A673 (cell line): ENCODE measurements at regions not wholly inside any gene's neighbourhood (a gene's known extent, or its start where the extent isn't known, plus 50 kb on each side); places are given as distances from the start of the nearest gene placed in this dataset.

Source experiments
- BruUV-seq: library from RNA; stranded (reverse); fragments of 400-500 nt; replicated peaks from 2 replicates; lab custom pipeline; 2021; lab: Mats Ljungman, UMichigan
- CTCF ChIA-PET: fragments of 300-600 bp; sonication (Branson Sonifier 250); formaldehyde crosslinking; loops from one replicate; lab custom pipeline; 2022; ENCODE audit warnings: antibody characterized with exemption; lab: Charles Lee
- POLR2A ChIA-PET: fragments of 300-600 bp; sonication (Branson Sonifier 250); formaldehyde crosslinking; loops from one replicate; lab custom pipeline; 2022; ENCODE audit warnings: antibody characterized with exemption; ENCODE audit not compliant: low non-redundant PET; lab: Charles Lee
- DNase-seq: peaks from one replicate; pipeline ENCODE4 v3.0.0-alpha.2; 2015; ENCODE audit warnings: low spot score
- H3K27ac ChIP-seq: fragments of 200-600 bp; sonication (generic); 2 replicates; pipeline ENCODE4 v1.5.1; 2016; ENCODE audit warnings: mixed run types, low read depth, mild to moderate bottlenecking, mixed read lengths, antibody characterized with exemption, low read length; ENCODE audit not compliant: poor library complexity, severe bottlenecking
- H3K27me3 ChIP-seq: fragments of 200-600 bp; sonication (generic); replicated peaks from 2 replicates; pipeline ENCODE4 v1.6.1; 2017; ENCODE audit warnings: mixed run types, low read depth, mild to moderate bottlenecking, mixed read lengths, antibody characterized with exemption, low read length; ENCODE audit not compliant: insufficient read depth, poor library complexity
- H3K36me3 ChIP-seq: fragments of 200-600 bp; sonication (generic); 2 replicates; pipeline ENCODE4 v1.6.1; 2016; ENCODE audit warnings: mixed run types, mild to moderate bottlenecking, mixed read lengths, antibody characterized with exemption, low read length; ENCODE audit not compliant: insufficient read depth, poor library complexity, severe bottlenecking
- H3K4me1 ChIP-seq: fragments of 200-600 bp; sonication (generic); 2 replicates; pipeline ENCODE4 v1.6.1; 2017; ENCODE audit warnings: mixed run types, mild to moderate bottlenecking, mixed read lengths, antibody characterized with exemption, low read length; ENCODE audit not compliant: insufficient read depth, poor library complexity, severe bottlenecking
- H3K4me3 ChIP-seq: fragments of 200-600 bp; sonication (generic); 2 replicates; pipeline ENCODE4 v1.5.1; 2016; ENCODE audit warnings: low read depth, mixed run types, mild to moderate bottlenecking, mixed read lengths, low read length; ENCODE audit not compliant: poor library complexity, severe bottlenecking
- H3K9me3 ChIP-seq: fragments of 200-600 bp; sonication (generic); 2 replicates; pipeline ENCODE4 v1.6.1; 2016; ENCODE audit warnings: mixed run types, low read depth, mild to moderate bottlenecking, mixed read lengths, antibody characterized with exemption, low read length; ENCODE audit not compliant: poor library complexity, severe bottlenecking
- CTCF ChIP-seq: fragments of 300-800, 200-600 bp; sonication (generic); conservative IDR thresholded peaks from 2 replicates; pipeline ENCODE4 v1.5.1; 2017; ENCODE audit warnings: low read depth, mild to moderate bottlenecking, antibody characterized with exemption, low read length, moderate library complexity, mixed read lengths
- EZH2 ChIP-seq: fragments of 200-600 bp; sonication (generic); IDR thresholded peaks from 2 replicates; pipeline ENCODE4 v1.6.1; 2017; ENCODE audit warnings: borderline replicate concordance, low read depth, mild to moderate bottlenecking, mixed read lengths, antibody characterized with exemption, low read length; ENCODE audit not compliant: poor library complexity, severe bottlenecking
- intact Hi-C: fragments of 100-400 bp; cut with micrococcal nuclease; formaldehyde crosslinking; loops from one replicate; pipeline ENCODE4 v1.10.0; 2022; ENCODE audit not compliant: unreplicated experiment

- H3K4me3 ChIP-seq = no peak overlapping the region
- H3K27ac ChIP-seq = peak overlapping the region; percentile 55
- no peaks in the 10 kb centered on the region for H3K27me3 ChIP-seq
- no peaks in the 10 kb centered on the region for H3K9me3 ChIP-seq
- intact Hi-C loops = no loop called here
- POLR2A ChIA-PET = no interaction called here
- no TSS peak for BruUV-seq
- DNase-seq = no peak
- TF ChIP-seq CTCF = no peak
- no peak for TF ChIP-seq EZH2
- peaks cover 57% of the 10 kb centered on the region for H3K4me1 ChIP-seq
- no peaks in the 10 kb centered on the region for H3K36me3 ChIP-seq
- CTCF ChIA-PET = no interaction called here
Measured at GRCh38 chr20:50376888-50377459, 133.2 kb upstream of the PTPN1 start.

GRCh38 chr20:50378170-50379000, 131.8 kb upstream of the PTPN1 start:
- peak overlapping the region; percentile 29 for H3K4me3 ChIP-seq
- intact Hi-C loops = loop anchor here (2.0 kb wide), 1 partner anchor 188 kb away; the partner anchor contains the start of gene CEBPB
- CTCF ChIA-PET = no interaction called here

More at GRCh38 chr20:50378170-50379000, 131.8 kb upstream of the PTPN1 start:
- H3K4me1 ChIP-seq = peaks cover 51% of the 10 kb centered on the region
- no peaks in the 10 kb centered on the region for H3K9me3 ChIP-seq
- H3K27ac ChIP-seq = peak overlapping the region; percentile 86
- TSS peak; percentile 97 for BruUV-seq
- POLR2A ChIA-PET = interaction anchor here (1.1 kb wide), 1 partner anchor 187 kb away, joined by 8 read pairs; the partner anchor contains the start of gene CEBPB
- H3K36me3 ChIP-seq = no peaks in the 10 kb centered on the region
- no peak for DNase-seq
- TF ChIP-seq CTCF (no peak), EZH2 (no peak)
- H3K27me3 ChIP-seq = no peaks in the 10 kb centered on the region
